Upper lobe of right lung (tissue), 1 donor: ENCODE measurements at regions not wholly inside any gene's neighbourhood (a gene's known extent, or its start where the extent isn't known, plus 50 kb on each side); places are given as distances from the start of the nearest gene placed in this dataset.
"Not testable (repeated sequence)": the region's sequence is repeated elsewhere in the genome, so short reads cannot be mapped to it uniquely, and the experiment has no call there.

Experiments
- ATAC-seq: fragments of 200-7000 bp; cut with Tn5 transposase; one replicate; pipeline ENCODE4 v1.9.1; 2020; ENCODE audit warnings: mild to moderate bottlenecking, moderate library complexity
- DNase-seq: peaks from one replicate; pipeline ENCODE4 v3.0.0-alpha.2; 2020
- H3K27ac ChIP-seq: fragments of 200-600 bp; one replicate; pipeline ENCODE4 v1.8.0; 2022
- H3K27me3 ChIP-seq: fragments of 200-600 bp; one replicate; pipeline ENCODE4 v1.8.0; 2022; ENCODE audit warnings: mild to moderate bottlenecking
- H3K36me3 ChIP-seq: fragments of 200-600 bp; one replicate; pipeline ENCODE4 v1.8.0; 2022
- H3K4me1 ChIP-seq: fragments of 200-600 bp; one replicate; pipeline ENCODE4 v1.8.0; 2022
- H3K4me3 ChIP-seq: fragments of 200-600 bp; one replicate; pipeline ENCODE4 v1.8.0; 2022; ENCODE audit warnings: mild to moderate bottlenecking
- H3K9me3 ChIP-seq: fragments of 200-600 bp; one replicate; pipeline ENCODE4 v1.8.0; 2022
- CTCF ChIP-seq: fragments of 200-600 bp; IDR thresholded peaks from one replicate; pipeline ENCODE4 v1.8.0; 2022; ENCODE audit warnings: antibody characterized with exemption
- intact Hi-C: fragments of 100-400 bp; cut with DNase I; formaldehyde crosslinking; loops from one replicate; pipeline ENCODE4 v1.11.0; 2022
- donor health status: DM: no; HTN: yes; CAD: no; lungs with severe emphysema.

- no peak overlapping the region for H3K27ac ChIP-seq
- no peaks in the 10 kb centered on the region for H3K9me3 ChIP-seq
- intact Hi-C loops = no loop called here
- no peaks in the 10 kb centered on the region for H3K4me1 ChIP-seq
- no peaks in the 10 kb centered on the region for H3K36me3 ChIP-seq
- no peak for TF ChIP-seq CTCF
- H3K27me3 ChIP-seq = no peaks in the 10 kb centered on the region
- no peak for DNase-seq
- no peak overlapping the region for H3K4me3 ChIP-seq
- ATAC-seq = no peak
Measured at GRCh38 chr10:27341001-27341400, 100.4 kb upstream of the ACBD5 start.

GRCh38 chr10:27335246-27335645 is 94.6 kb upstream of the ACBD5 start:
- H3K9me3 ChIP-seq, H3K36me3 ChIP-seq, ATAC-seq, DNase-seq, H3K27ac ChIP-seq, H3K4me3 ChIP-seq, H3K4me1 ChIP-seq, intact Hi-C loops, H3K27me3 ChIP-seq: not testable (repeated sequence)

- H3K27me3 ChIP-seq = no peaks in the 10 kb centered on the region
- no peak overlapping the region for H3K27ac ChIP-seq
- H3K36me3 ChIP-seq = no peaks in the 10 kb centered on the region
- H3K4me1 ChIP-seq = no peaks in the 10 kb centered on the region
- intact Hi-C loops = no loop called here
- H3K9me3 ChIP-seq = no peaks in the 10 kb centered on the region
- no peak for ATAC-seq
- DNase-seq = no peak
- no peak overlapping the region for H3K4me3 ChIP-seq
- TF ChIP-seq CTCF = no peak
Measured at GRCh38 chr10:27330074-27330473, 89.5 kb upstream of the ACBD5 start.

- H3K36me3 ChIP-seq = no peaks in the 10 kb centered on the region
- no peaks in the 10 kb centered on the region for H3K27me3 ChIP-seq
- H3K4me1 ChIP-seq = no peaks in the 10 kb centered on the region
- intact Hi-C loops = no loop called here
- no peak for ATAC-seq
- no peak for DNase-seq
- no peak for TF ChIP-seq CTCF
- H3K9me3 ChIP-seq = no peaks in the 10 kb centered on the region
- H3K27ac ChIP-seq = no peak overlapping the region
- H3K4me3 ChIP-seq = no peak overlapping the region
Measured at GRCh38 chr10:27328946-27329345, 88.3 kb upstream of the ACBD5 start.

GRCh38 chr10:27326748-27327147 is 86.2 kb upstream of the ACBD5 start:
- H3K4me1 ChIP-seq, intact Hi-C loops, DNase-seq, H3K4me3 ChIP-seq, ATAC-seq, H3K9me3 ChIP-seq, H3K27ac ChIP-seq, H3K36me3 ChIP-seq, H3K27me3 ChIP-seq: not testable (repeated sequence)

GRCh38 chr10:27319752-27320431 is 79.3 kb upstream of the ACBD5 start:
- Histone ChIP-seq H3K36me3 (no peaks in the 10 kb centered on the region), H3K9me3 (no peaks in the 10 kb centered on the region), H3K27me3 (peaks cover 12% of the 10 kb centered on the region), H3K4me3 (peak overlapping the region; percentile 43), H3K4me1 (peaks cover 6% of the 10 kb centered on the region), H3K27ac (peak overlapping the region; percentile 47)
- ATAC-seq = peak; percentile 98
- TF ChIP-seq CTCF = no peak
- peak; percentile 78 for DNase-seq
- intact Hi-C loops = no loop called here

- ATAC-seq, H3K9me3 ChIP-seq, H3K27ac ChIP-seq, H3K4me1 ChIP-seq, DNase-seq, H3K36me3 ChIP-seq, H3K4me3 ChIP-seq, intact Hi-C loops: not testable (repeated sequence)
- peaks cover 12% of the 10 kb centered on the region for H3K27me3 ChIP-seq
Measured at GRCh38 chr10:27319139-27319538, 78.5 kb upstream of the ACBD5 start.

- H3K27me3 ChIP-seq = peaks cover 12% of the 10 kb centered on the region
- DNase-seq, H3K36me3 ChIP-seq, H3K4me1 ChIP-seq, intact Hi-C loops, H3K4me3 ChIP-seq, H3K27ac ChIP-seq, ATAC-seq, H3K9me3 ChIP-seq: not testable (repeated sequence)
Measured at GRCh38 chr10:27315082-27315481, 74.5 kb upstream of the ACBD5 start.

GRCh38 chr10:27313586-27313985 is 73.0 kb upstream of the ACBD5 start:
- ATAC-seq, H3K27me3 ChIP-seq, intact Hi-C loops, H3K4me3 ChIP-seq, H3K9me3 ChIP-seq, DNase-seq, H3K36me3 ChIP-seq, H3K4me1 ChIP-seq, H3K27ac ChIP-seq: not testable (repeated sequence)
